ENCODE measurements at regions not wholly inside any gene's neighbourhood (a gene's known extent, or its start where the extent isn't known, plus 50 kb on each side); places are given as distances from the start of the nearest gene placed in this dataset.

GRCh38 chr3:144079634-144080033 is 108.0 kb downstream of the DIPK2A start:
- DNase-seq: no peak

- DNase-seq: no peak
These were observed 113.3 kb downstream of the DIPK2A start for GRCh38 chr3:144084929-144085328.

- DNase-seq: no peak
These were observed 114.3 kb downstream of the DIPK2A start for GRCh38 chr3:144085964-144086363.

- no peak for DNase-seq
These were observed 124.4 kb downstream of the DIPK2A start for GRCh38 chr3:144096016-144096415.

DNA sequence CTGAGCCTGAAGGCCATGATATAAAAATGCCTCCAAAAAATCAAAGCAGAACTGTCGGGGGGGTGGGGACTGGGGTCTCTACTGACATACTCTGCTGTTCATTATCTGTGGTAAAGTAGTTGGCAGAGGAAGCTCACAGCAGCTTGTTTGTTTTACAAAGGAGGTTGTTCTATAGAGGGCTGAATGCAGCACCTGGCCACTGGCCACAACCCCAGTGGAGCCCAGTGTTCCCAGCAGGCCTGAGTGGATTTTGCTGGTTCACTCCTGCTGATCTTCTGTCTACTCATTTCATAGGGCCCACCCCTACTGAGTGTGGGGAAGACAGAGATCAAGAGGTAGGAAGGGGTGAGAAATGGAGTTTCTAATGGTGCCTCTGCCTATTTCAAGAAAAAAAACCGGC is 125.5 kb downstream of the DIPK2A start:
- no peak for DNase-seq

GRCh38 chr3:144098691-144099090 is 127.1 kb downstream of the DIPK2A start:
- no peak for DNase-seq

DNA sequence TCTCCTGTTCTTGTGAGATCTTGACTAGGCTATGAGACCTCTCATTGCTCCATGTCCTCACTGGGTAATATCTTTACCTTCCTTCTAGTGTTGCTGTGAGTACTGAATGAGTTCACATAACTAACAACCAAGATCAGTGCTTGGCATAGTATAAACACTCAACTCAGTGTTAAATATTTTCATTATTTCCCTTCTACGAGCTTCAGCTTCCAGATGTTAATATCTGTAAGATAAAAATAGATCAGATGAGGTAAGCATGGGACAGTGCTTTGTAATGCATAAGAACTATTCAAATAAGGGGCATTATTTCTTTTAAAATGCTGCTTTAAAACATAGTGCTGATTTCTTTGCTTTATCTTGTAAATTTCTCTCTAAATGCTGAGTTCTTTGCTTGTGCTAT is 130.8 kb downstream of the DIPK2A start:
- DNase-seq: no peak

DNA sequence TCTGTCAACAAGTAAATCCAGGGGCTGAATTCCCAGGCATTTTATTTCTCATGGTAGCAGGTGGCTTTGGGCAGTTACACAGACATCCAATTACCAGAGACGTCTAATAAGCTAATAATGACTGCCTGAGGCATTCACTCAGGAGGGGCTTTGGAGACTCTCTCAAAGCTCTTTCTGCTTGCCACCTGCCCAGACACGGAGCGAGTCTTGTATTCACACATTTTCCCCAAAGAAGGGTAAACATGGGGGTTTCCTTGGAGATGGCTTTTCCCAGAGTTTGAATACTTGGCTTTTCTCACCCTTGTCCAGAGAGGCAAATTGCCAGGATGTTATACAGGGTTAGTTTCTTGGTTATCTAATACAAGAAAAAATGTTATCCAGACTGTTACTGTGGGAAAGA is 132.6 kb downstream of the DIPK2A start:
- no peak for DNase-seq

DNA sequence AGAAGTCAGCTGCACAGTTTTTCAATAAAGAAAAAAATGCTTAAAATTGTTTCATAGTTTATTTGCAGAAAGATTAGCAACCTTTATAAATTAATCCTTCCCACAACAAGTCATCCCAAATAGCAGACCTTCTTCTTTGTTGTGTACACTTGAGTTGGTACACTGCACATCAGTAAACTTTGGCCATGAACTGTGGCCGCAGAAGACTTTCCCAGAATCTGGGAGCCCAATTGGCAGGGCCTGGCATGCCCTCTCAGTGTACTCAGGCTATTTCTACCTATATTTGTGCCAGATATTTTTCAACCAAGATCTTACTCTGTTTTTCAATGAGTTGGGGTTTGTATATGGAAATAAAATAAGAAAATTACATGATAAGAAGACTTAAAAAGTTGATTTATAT is 133.1 kb downstream of the DIPK2A start:
- DNase-seq: no peak

DNA sequence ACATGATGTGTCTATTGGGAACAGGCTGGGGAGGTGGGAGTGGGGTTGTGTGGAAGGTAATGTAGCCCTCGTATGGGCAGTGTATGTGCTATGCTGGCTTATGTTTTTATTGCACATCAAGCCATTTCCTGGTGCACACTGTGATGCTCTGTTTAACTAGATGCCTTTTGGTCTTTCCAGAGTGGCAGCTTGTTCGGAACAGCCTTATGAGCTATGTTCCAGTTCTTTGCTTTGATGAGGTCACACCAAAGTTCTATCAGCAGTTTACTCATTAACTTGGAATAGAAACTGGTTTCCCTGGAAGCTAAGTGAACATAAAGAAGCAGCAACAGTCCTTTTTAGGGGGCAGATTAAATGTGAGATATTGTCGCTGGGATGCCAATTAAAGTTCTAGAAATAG is 133.9 kb downstream of the DIPK2A start:
- no peak for DNase-seq

DNA sequence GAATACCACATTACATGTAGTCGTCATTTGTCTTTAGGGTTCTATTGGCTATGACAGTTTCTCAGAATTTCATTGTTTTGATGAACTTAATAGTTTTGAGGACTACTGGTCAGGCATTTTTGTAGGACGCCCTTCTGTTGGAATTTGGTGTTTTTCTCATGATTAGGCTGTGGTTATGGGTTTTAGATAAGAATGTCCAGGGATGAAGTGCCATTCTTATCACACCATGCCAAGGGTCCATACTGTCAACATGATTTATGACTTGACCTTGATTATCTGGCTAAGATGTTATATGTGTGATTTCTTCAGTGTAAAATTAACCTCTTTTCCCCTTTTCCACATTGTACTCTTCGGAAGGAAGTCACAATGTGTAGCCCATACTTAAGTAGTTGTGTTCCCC is 135.3 kb downstream of the DIPK2A start:
- no peak for DNase-seq

GRCh38 chr3:144107923-144108322 is 136.3 kb downstream of the DIPK2A start:
- no peak for DNase-seq

- no peak for DNase-seq
These were observed 138.3 kb downstream of the DIPK2A start for GRCh38 chr3:144109944-144110343.

DNA sequence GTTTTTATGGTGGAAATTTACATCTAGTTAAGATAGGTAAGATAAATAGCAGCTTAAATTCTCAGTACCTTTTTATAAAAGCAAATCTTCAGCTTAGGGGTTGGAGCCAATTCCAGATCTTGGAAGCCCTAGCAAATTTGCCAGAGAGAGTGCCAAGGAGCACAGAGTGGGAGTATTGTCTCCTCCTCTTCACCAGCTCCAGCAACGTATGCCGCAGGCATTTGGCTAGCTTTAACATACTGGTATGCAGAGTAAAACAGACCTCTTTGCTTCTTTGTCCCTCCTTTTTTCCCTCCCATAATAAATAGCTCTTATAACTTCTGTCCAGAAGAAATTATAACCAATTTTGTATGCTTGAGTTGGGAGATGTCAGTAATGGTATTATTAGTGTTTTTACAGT is 140.4 kb downstream of the DIPK2A start:
- DNase-seq: no peak

- no peak for DNase-seq
These were observed 140.8 kb downstream of the DIPK2A start for GRCh38 chr3:144112437-144112836.

- DNase-seq: no peak
These were observed 143.1 kb downstream of the DIPK2A start for GRCh38 chr3:144114767-144115166.

DNA sequence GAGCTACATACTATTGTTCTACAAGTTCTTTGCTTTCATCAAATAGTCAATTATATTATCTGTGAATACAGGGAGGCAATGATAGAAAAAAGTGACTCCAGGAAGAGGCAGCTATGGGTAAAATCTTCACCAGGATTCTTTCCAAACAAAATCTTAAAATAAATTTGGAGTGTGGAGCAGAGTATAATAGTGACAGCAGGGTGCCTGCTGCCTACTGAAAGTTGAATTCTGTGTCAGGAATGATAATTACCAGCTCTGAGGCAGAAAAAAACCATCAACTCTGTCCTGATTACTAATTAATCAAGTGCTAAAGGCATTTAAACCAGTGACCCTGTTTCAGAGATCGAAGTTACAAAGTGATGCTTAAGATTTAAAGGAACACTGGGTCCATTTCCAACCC is 148.0 kb downstream of the DIPK2A start:
- DNase-seq: no peak

DNA sequence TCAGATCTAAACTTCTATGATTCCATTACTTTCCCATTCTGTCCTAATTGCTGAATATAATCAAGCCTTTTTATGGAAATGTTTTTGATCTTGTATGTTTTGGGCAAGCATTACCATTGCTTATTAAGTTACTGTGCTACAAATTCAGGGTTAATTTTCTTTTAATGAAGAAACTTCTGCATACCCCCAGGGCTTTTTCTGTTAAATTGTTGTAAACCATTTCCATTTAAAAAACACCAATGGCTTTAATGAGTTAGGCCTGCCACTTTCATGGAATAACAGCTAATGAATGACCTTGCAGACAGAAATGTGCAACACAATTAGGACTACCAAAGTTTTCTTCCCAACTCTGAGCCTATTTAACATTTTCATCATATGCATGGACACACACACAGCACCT is 150.0 kb downstream of the DIPK2A start:
- DNase-seq: no peak

GRCh38 chr3:144127014-144127413 is 155.4 kb downstream of the DIPK2A start:
- no peak for DNase-seq

- DNase-seq: no peak
These were observed 156.1 kb downstream of the DIPK2A start for GRCh38 chr3:144127700-144128099.

DNA sequence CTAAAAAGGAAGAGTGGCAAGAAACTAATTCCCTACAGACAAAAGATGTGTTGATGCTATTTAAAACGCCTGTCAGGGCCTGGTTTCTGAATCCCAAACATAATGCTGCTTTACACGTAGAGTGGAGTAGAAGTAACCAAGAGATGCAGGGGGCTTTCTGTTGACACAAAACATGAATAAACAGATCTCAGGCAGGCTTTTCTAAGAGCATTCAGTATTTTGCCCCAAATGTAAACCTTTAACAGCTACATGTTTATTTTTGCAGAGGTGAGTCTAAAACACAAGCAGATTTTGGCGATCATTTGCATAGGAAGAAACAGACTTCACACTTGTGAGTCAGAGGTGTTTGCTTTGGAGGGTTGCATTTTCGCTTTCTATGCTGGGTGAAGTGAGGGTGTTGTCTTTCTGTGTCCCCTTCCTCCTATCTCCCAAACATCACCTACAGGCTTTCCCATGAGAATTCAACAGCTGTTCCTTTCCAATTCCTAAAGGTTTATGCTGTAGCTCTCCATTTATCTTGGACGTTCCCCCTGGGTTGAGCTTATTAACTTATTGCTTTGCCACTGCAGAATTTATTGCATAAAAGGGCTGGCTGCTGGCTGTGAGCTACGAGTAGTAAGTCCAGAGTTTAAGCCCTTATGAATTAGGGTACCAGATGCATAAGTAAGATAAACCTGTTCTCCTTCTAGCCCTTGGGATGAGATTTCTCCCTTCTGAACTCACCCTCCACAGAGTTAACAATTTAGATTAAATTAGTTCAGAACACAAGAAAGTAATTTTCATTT is 156.7 kb downstream of the DIPK2A start:
- no peak for DNase-seq

DNA sequence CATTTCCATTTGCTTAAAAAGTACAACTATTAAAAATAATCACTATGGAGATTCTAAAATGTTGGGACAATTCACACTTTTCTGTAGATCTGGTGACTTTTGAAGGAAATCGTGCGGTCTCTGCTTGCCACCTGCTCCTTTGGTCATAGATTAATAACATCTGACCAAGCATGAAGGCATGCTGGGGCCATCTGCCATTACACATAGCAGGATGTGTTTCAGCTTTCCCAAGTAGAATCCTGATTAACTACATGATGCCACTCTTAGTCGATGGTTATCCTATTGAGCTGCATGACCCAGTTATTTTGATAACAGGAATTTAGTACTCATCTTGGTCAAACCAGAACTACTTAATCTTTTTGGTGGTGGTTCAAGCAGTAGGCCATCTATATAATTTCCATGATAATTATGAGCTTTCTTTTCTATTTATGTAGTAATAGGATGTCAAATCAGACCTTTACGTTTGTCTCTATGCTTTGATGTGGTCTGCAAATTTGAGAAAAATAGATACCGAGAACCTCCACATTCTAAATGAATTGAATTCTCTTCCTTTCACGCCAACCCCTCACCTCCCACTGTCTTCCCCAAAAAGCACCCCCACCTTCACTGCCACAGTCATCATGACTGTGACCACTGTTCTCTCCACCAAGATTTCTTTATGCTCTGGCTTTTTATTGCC is 158.1 kb downstream of the DIPK2A start:
- peak; percentile 8 for DNase-seq

GRCh38 chr3:144141074-144141473 is 169.5 kb downstream of the DIPK2A start:
- no peak for DNase-seq

DNA sequence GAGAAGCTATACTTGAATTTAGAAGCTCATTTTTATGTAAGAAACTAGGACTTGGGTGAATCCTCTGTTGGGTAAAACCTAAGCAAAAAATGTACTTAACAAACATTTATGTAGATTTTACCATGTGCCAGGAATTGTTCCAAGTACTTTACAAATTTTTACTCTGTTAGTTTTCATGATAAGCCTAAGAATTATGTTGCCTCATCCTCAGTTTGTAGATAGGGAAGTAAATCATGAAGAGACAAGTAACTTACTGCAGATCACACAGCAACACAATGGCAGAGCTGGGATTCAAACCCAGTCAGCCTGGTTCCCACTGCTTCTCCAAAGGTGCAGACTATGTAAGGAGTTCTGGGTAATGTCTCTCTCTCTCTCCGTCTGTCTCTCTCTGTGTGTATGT is 169.9 kb downstream of the DIPK2A start:
- no peak for DNase-seq
